Activated CD4-positive, alpha-beta T cell treated with anti-CD3 and anti-CD28 coated beads for 24 hours (primary cell): ENCODE measurements at regions not wholly inside any gene's neighbourhood (a gene's known extent, or its start where the extent isn't known, plus 50 kb on each side); places are given as distances from the start of the nearest gene placed in this dataset.

ENCODE experiments used
- DNase-seq, 2 donors: peaks; one replicate each; pipeline ENCODE4 v3.0.0-alpha.2; 2020; ENCODE audit warnings: low read depth in 2 of 2

DNA sequence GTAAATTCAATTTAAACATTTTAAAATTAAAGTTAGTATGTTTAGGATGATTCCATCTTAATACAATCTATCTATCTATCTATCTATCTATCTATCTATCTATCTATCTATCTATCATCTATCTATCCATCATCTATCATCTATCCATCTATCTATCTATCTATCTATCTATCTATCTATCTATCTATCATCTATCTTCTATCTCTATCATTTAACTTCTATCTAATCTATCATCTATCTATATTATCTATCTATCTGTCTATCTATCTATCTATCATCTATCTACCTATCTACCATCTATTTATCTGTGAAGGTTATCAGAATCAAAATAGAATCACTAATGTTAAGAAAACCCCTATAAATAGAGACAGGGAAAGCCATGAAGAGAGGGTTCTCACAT lies 78.3 kb downstream of the RAMP3 start:
- no peak for DNase-seq

GRCh38 chr7:45236666-45237065 lies 79.1 kb downstream of the RAMP3 start:
- DNase-seq: no peak

- no peak for DNase-seq
Observed at GRCh38 chr7:45237788-45238461, 80.3 kb downstream of the RAMP3 start.

- no peak for DNase-seq
Observed at GRCh38 chr7:45238806-45239205, 81.2 kb downstream of the RAMP3 start.

GRCh38 chr7:45239486-45239885 lies 81.9 kb downstream of the RAMP3 start:
- no peak for DNase-seq

GRCh38 chr7:45240273-45240771 lies 82.7 kb downstream of the RAMP3 start:
- no peak for DNase-seq

DNA sequence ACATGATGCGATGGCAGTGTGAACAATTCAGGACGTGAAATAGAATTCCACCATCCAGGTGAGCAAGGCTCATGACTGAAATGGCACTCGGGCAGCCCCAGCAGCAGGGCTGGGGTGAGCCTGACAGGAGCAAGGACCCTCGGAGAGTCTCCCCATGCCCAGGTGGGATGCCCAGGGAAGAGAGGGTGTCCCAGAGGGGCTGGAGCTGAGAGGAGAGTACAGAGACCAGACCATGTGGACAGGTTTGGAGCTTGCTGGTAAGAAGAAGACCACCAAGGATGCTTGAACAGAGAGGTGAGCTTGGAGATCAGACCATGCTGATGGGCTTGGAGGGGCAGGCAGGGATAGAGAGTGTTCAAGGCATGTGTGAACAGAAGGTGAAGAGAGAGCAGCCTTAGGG lies 83.3 kb downstream of the RAMP3 start:
- DNase-seq: no peak

- DNase-seq: no peak
Observed at GRCh38 chr7:45241339-45242109, 83.9 kb downstream of the RAMP3 start.

- no peak for DNase-seq
Observed at GRCh38 chr7:45242261-45242660, 84.7 kb downstream of the RAMP3 start.

- DNase-seq: no peak
Observed at GRCh38 chr7:45242698-45243097, 85.1 kb downstream of the RAMP3 start.

GRCh38 chr7:45244981-45245380 lies 87.4 kb downstream of the RAMP3 start:
- no peak for DNase-seq

DNA sequence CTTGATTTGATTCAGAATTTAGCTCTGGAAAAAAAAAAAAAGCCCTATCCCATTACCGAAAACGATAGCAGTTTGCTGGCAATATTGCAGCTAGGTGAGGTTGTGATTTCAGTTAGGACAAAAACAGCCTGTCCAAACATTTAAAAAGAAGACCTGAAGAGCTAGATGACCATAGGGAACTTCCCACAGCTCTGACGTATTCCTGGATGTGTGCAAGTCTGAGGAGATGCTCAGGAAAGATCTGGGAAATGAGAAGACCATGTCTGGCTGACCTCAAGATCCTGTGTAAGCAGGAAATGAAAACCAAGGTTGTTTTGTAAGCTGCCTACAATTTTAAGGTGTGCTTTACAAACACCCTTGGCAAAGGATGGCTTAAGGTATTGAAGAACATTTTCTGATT lies 88.7 kb downstream of the RAMP3 start:
- DNase-seq: no peak

GRCh38 chr7:45252248-45252647 lies 94.7 kb downstream of the RAMP3 start:
- DNase-seq: no peak

GRCh38 chr7:45252857-45253256 lies 95.3 kb downstream of the RAMP3 start:
- no peak for DNase-seq

- DNase-seq: no peak
Observed at GRCh38 chr7:45253368-45253767, 95.8 kb downstream of the RAMP3 start.

- DNase-seq: no peak
Observed at GRCh38 chr7:45255187-45255586, 97.6 kb downstream of the RAMP3 start.

- DNase-seq: no peak
Observed at GRCh38 chr7:45256309-45256708, 98.7 kb downstream of the RAMP3 start.

DNA sequence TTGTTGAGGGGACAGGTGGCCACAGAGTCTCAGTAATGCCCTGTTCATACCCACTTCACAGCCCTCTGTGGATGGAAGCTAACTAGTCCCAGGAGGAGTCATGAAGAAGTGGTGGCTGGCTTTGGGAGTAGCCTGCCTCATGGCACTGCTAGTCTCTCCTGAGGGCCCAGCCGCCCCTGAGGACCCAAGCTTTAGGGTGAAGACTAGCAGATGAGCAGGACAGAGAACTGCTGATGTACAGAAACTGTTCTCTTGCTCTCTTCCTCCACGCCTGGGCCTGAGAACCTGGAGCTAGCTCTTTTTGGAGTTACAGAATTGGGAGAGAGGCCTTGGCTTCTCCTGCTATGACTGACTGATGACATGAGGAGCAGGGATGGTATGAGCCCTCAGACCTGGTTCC lies 99.2 kb downstream of the RAMP3 start:
- DNase-seq: no peak

- no peak for DNase-seq
Observed at GRCh38 chr7:45257284-45257683, 99.7 kb downstream of the RAMP3 start.

DNA sequence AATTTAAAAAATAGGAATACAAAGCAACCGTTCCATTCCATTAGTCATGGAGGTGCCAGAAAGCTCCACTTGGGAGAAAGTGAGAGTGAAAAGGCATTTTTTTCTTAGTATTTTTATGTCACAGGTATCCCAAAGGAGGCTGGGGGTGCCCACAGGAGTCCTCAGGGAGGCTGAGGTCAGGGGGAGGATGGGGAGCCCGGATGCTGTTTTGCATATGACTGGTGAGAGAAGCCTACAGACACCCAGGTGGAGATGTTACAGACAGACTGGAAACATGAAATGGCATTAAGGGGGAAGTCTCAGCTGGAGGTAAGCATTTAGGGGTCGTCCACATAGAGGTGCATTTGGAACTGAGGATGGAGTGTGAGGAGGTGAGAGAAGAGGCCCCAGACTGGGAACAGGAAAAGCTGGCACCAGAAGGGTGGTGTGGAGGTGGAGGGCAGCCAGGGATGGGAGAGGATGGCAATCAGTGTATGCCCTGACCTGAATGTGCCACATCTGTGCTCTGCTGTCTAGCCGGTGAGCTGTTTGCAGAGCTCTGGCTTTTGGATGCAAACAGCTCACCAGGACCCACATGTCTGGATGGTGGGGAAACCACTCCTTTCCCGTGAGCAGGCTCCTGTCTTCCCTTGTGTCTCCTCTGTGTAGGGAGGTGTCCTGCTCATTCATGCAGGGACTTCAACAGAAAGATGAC lies 101.1 kb downstream of the RAMP3 start:
- DNase-seq: no peak

GRCh38 chr7:45259227-45259596 lies 101.6 kb downstream of the RAMP3 start:
- no peak for DNase-seq

DNA sequence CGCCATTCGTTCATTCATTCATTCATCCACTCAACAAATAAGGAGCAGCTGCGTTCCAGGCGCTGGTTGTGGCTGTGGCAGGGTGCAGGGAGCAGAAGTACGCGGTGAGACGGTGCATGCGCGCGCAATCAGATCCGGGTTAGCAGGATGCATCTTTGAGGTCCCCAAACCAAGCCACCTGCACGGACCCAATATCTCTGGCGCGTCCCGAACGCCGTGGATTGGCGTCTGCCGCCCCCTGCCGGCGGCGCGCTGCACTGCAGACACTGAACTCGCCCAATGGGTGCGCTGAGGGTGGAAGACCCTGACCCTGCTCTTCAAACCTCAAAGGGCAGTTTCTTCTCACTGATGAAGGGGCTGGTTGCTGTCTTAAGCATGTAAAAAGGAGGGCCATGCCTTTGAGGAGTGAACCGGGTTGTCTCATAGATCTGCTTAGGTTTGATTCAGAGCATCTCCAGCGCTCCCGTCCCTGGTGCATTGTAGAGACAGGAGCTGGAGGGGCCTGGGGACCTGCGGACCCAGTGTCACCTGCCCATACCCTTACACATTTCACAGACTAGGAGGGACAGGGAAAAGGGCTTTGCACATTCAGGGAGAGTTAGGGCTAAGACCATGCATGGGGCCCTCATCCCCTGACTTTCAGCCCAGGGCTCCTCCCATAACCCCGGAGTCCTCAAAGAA lies 102.5 kb downstream of the RAMP3 start:
- peak; percentile 59 to 71 for DNase-seq
